ENCODE measurements at regions not wholly inside any gene's neighbourhood (a gene's known extent, or its start where the extent isn't known, plus 50 kb on each side); places are given as distances from the start of the nearest gene placed in this dataset.

- TF ChIP-seq POLR2A (IDR thresholded peaks at IDR 0.05) = no peak
- no peak for TF ChIP-seq CTCF (IDR thresholded peaks at IDR 0.05)
Observed at GRCh38 chr4:100023800-100024199, 73.7 kb upstream of the H2AZ1 start.

Measured in body of pancreas (tissue), 4 donors.